ENCODE measurements at regions not wholly inside any gene's neighbourhood (a gene's known extent, or its start where the extent isn't known, plus 50 kb on each side); places are given as distances from the start of the nearest gene placed in this dataset.

GRCh38 chr14:34243001-34243400 is 219.0 kb downstream of the SPTSSA start:
- no peak for DNase-seq (ENCODE audit: low read depth)

GRCh38 chr14:34241185-34241711 is 220.8 kb downstream of the SPTSSA start:
- no peak for DNase-seq (ENCODE audit: low read depth)

GRCh38 chr14:34238610-34239009 is 223.4 kb downstream of the SPTSSA start:
- no peak for DNase-seq (ENCODE audit: low read depth)

GRCh38 chr14:34237677-34238076 is 224.4 kb downstream of the SPTSSA start:
- DNase-seq (ENCODE audit: low read depth) = no peak

- no peak for DNase-seq (ENCODE audit: low read depth)
Measured at GRCh38 chr14:34237081-34237480, 225.0 kb downstream of the SPTSSA start.

- no peak for DNase-seq (ENCODE audit: low read depth)
Measured at GRCh38 chr14:34235643-34236300, 226.3 kb downstream of the SPTSSA start.

GRCh38 chr14:34234258-34234657 is 227.8 kb downstream of the SPTSSA start:
- DNase-seq (ENCODE audit: low read depth) = no peak

GRCh38 chr14:34233619-34234018 is 228.4 kb downstream of the SPTSSA start:
- DNase-seq (ENCODE audit: low read depth) = no peak

GRCh38 chr14:34232790-34233189 is 229.2 kb downstream of the SPTSSA start:
- DNase-seq (ENCODE audit: low read depth) = no peak

- no peak for DNase-seq (ENCODE audit: low read depth)
Measured at GRCh38 chr14:34231626-34232025, 230.4 kb downstream of the SPTSSA start.

- DNase-seq (ENCODE audit: low read depth) = no peak
Measured at GRCh38 chr14:34229140-34229539, 232.9 kb downstream of the SPTSSA start.

GRCh38 chr14:34228650-34228976 is 233.4 kb downstream of the SPTSSA start:
- DNase-seq (ENCODE audit: low read depth) = no peak

- DNase-seq (ENCODE audit: low read depth) = no peak
Measured at GRCh38 chr14:34227834-34228649, 234.0 kb downstream of the SPTSSA start.

- DNase-seq (ENCODE audit: low read depth) = no peak
Measured at GRCh38 chr14:34224221-34224620, 237.8 kb downstream of the SPTSSA start.

- DNase-seq (ENCODE audit: low read depth) = no peak
Measured at GRCh38 chr14:34223373-34224148, 238.5 kb downstream of the SPTSSA start.

GRCh38 chr14:34222867-34223266 is 239.2 kb downstream of the SPTSSA start:
- DNase-seq (ENCODE audit: low read depth) = no peak

- DNase-seq (ENCODE audit: low read depth) = no peak
Measured at GRCh38 chr14:34222122-34222521, 239.9 kb downstream of the SPTSSA start.

GRCh38 chr14:34220921-34221320 is 241.1 kb downstream of the SPTSSA start:
- DNase-seq (ENCODE audit: low read depth) = no peak

- no peak for DNase-seq (ENCODE audit: low read depth)
Measured at GRCh38 chr14:34220378-34220706, 241.7 kb downstream of the SPTSSA start.

GRCh38 chr14:34219661-34220377 is 242.2 kb downstream of the SPTSSA start:
- no peak for DNase-seq (ENCODE audit: low read depth)

GRCh38 chr14:34218881-34219280 is 243.2 kb downstream of the SPTSSA start:
- no peak for DNase-seq (ENCODE audit: low read depth)

GRCh38 chr14:34214961-34215360 is 247.1 kb downstream of the SPTSSA start:
- DNase-seq (ENCODE audit: low read depth) = no peak
